OCI-LY3 (cell line): ENCODE measurements at regions not wholly inside any gene's neighbourhood (a gene's known extent, or its start where the extent isn't known, plus 50 kb on each side); places are given as distances from the start of the nearest gene placed in this dataset.
A peak's percentile ranks its signal among the peaks of the same experiment; 100 is the strongest.

ENCODE experiments used
- H2AFZ ChIP-seq: fragments of 200-600, 300-600 bp; shearing (Covaris generic); 2 replicates; pipeline ENCODE4 v1.6.0; 2014; ENCODE audit warnings: antibody characterized with exemption, low read depth, low read length
- H3K27ac ChIP-seq: fragments of 200-600, 300-600 bp; sonication (generic); 2 replicates; pipeline ENCODE4 v1.5.1; 2014; ENCODE audit warnings: mild to moderate bottlenecking, low read length, moderate library complexity, mixed read lengths
- H3K27me3 ChIP-seq: fragments of 200-600, 300-600 bp; sonication (generic); 2 replicates; pipeline ENCODE4 v1.6.1; 2014; ENCODE audit warnings: low read depth, low read length, mixed read lengths
- H3K36me3 ChIP-seq: fragments of 200-600, 300-600 bp; sonication (generic); replicated peaks from 2 replicates; pipeline ENCODE3; 2014; ENCODE audit warnings: low read depth, low read length, mixed read lengths
- H3K4me1 ChIP-seq: fragments of 300-600, 200-600 bp; sonication (generic); 2 replicates; pipeline ENCODE4 v1.6.1; 2014; ENCODE audit warnings: low read length, mixed read lengths
- H3K4me2 ChIP-seq: fragments of 200-600, 300-600 bp; sonication (generic); 2 replicates; pipeline ENCODE4 v1.6.1; 2014; ENCODE audit warnings: low read length, mixed read lengths
- H3K4me3 ChIP-seq: fragments of 300-600, 200-600 bp; sonication (generic); 2 replicates; pipeline ENCODE4 v1.5.1; 2014; ENCODE audit warnings: antibody characterized with exemption, mild to moderate bottlenecking, low read length, moderate library complexity
- H3K79me2 ChIP-seq: fragments of 300-600, 200-600 bp; shearing (Covaris generic); 2 replicates; pipeline ENCODE4 v1.6.1; 2014; ENCODE audit warnings: mild to moderate bottlenecking, low read length, mixed read lengths
- H3K9ac ChIP-seq: fragments of 300-600, 200-600 bp; shearing (Covaris generic); 2 replicates; pipeline ENCODE4 v1.6.0; 2014; ENCODE audit warnings: mild to moderate bottlenecking, low read length, moderate library complexity
- H3K9me3 ChIP-seq: fragments of 200-600, 300-600 bp; shearing (Covaris generic); 2 replicates; pipeline ENCODE4 v1.6.1; 2014; ENCODE audit warnings: low read length, mixed read lengths; ENCODE audit not compliant: insufficient read depth
- H4K20me1 ChIP-seq: fragments of 200-600, 300-600 bp; sonication (generic); 2 replicates; pipeline ENCODE4 v1.6.1; 2016; ENCODE audit warnings: low read length, mixed read lengths; ENCODE audit not compliant: insufficient read depth
- CTCF ChIP-seq: fragments of 200-600, 300-600 bp; sonication (generic); IDR thresholded peaks from 2 replicates; pipeline ENCODE4 v1.5.1; 2014; ENCODE audit warnings: antibody characterized with exemption, low read length, low read depth
- EZH2phosphoT487 ChIP-seq: fragments of 200-600 bp; shearing (Covaris generic); IDR thresholded peaks from 2 replicates; pipeline ENCODE4 v1.6.1; 2018; ENCODE audit warnings: antibody characterized with exemption, mixed run types, low read depth

- Histone ChIP-seq H3K4me1 (no peaks in the 10 kb centered on the region), H3K36me3 (no peaks in the 10 kb centered on the region), H3K9me3 (no peaks in the 10 kb centered on the region), H3K4me2 (no peak overlapping the region), H3K79me2 (no peaks in the 10 kb centered on the region), H2AFZ (no peak overlapping the region), H3K27me3 (no peaks in the 10 kb centered on the region), H4K20me1 (no peaks in the 10 kb centered on the region), H3K4me3 (no peak overlapping the region), H3K27ac (no peak overlapping the region), H3K9ac (no peak overlapping the region)
- no peak for TF ChIP-seq EZH2phosphoT487
- no peak for TF ChIP-seq CTCF
Measured at GRCh38 chr12:89252284-89252683, 100.0 kb downstream of the DUSP6 start.

- Histone ChIP-seq H3K9ac (no peak overlapping the region), H3K4me2 (no peak overlapping the region), H4K20me1 (no peaks in the 10 kb centered on the region), H3K9me3 (no peaks in the 10 kb centered on the region), H3K4me1 (no peaks in the 10 kb centered on the region), H3K4me3 (no peak overlapping the region), H2AFZ (peak overlapping the region; percentile 22; the same call in 1 of the 2 replicates), H3K79me2 (no peaks in the 10 kb centered on the region), H3K27ac (no peak overlapping the region), H3K27me3 (no peaks in the 10 kb centered on the region), H3K36me3 (no peaks in the 10 kb centered on the region)
- TF ChIP-seq EZH2phosphoT487 (no peak), CTCF (no peak)
Measured at GRCh38 chr12:89251342-89252271, 100.7 kb downstream of the DUSP6 start.

- Histone ChIP-seq H2AFZ (no peak overlapping the region), H3K4me2 (no peak overlapping the region), H3K79me2 (no peaks in the 10 kb centered on the region), H4K20me1 (no peaks in the 10 kb centered on the region), H3K9ac (no peak overlapping the region), H3K27ac (no peak overlapping the region), H3K4me3 (no peak overlapping the region), H3K36me3 (no peaks in the 10 kb centered on the region), H3K27me3 (no peaks in the 10 kb centered on the region), H3K9me3 (no peaks in the 10 kb centered on the region), H3K4me1 (no peaks in the 10 kb centered on the region)
- no peak for TF ChIP-seq EZH2phosphoT487
Measured at GRCh38 chr12:89250636-89251035, 101.7 kb downstream of the DUSP6 start.

- H3K36me3 ChIP-seq: no peaks in the 10 kb centered on the region
- H2AFZ ChIP-seq: no peak overlapping the region
- no peaks in the 10 kb centered on the region for H3K9me3 ChIP-seq
- no peak overlapping the region for H3K4me2 ChIP-seq
- no peak overlapping the region for H3K27ac ChIP-seq
- H4K20me1 ChIP-seq: no peaks in the 10 kb centered on the region
- H3K4me3 ChIP-seq: no peak overlapping the region
- no peak overlapping the region for H3K9ac ChIP-seq
- no peaks in the 10 kb centered on the region for H3K79me2 ChIP-seq
- TF ChIP-seq CTCF (no peak), EZH2phosphoT487 (no peak)
- no peaks in the 10 kb centered on the region for H3K4me1 ChIP-seq
- no peaks in the 10 kb centered on the region for H3K27me3 ChIP-seq
Measured at GRCh38 chr12:89250213-89250612, 102.1 kb downstream of the DUSP6 start.
